Loucy (cell line): ENCODE measurements at regions not wholly inside any gene's neighbourhood (a gene's known extent, or its start where the extent isn't known, plus 50 kb on each side); places are given as distances from the start of the nearest gene placed in this dataset.

ENCODE experiments used
- CTCF ChIP-seq: fragments of 200-600 bp; sonication (generic); conservative IDR thresholded peaks from 2 replicates; pipeline ENCODE4 v1.5.1; 2014; ENCODE audit warnings: mild to moderate bottlenecking, antibody characterized with exemption, low read length
- EZH2phosphoT487 ChIP-seq: fragments of 200-600 bp; IDR thresholded peaks from 2 replicates; pipeline ENCODE4 v1.6.1; 2018; ENCODE audit warnings: antibody characterized with exemption, mild to moderate bottlenecking, moderate library complexity, borderline replicate concordance

GRCh38 chr4:86498863-86499166 lies 95.3 kb upstream of the PTPN13 start:
- TF ChIP-seq CTCF (no peak; the same call in 1 of the 2 replicates), EZH2phosphoT487 (no peak)
